RWPE1 (cell line): ENCODE measurements at regions not wholly inside any gene's neighbourhood (a gene's known extent, or its start where the extent isn't known, plus 50 kb on each side); places are given as distances from the start of the nearest gene placed in this dataset.

Experiments
- CTCF ChIA-PET: fragments of 350-600 bp; sonication (Branson Sonifier 250); formaldehyde crosslinking; extraction: SDS; loops from one replicate; lab custom pipeline; 2021; lab: Yijun Ruan, JAX
- POLR2A ChIA-PET: fragments of 400-600 bp; formaldehyde crosslinking; extraction: SDS; loops from one replicate; lab custom pipeline; 2020; ENCODE audit warnings: antibody characterized with exemption; ENCODE audit not compliant: low non-redundant PET; lab: Yijun Ruan, JAX
- DNase-seq: peaks from one replicate; pipeline ENCODE4 v3.0.0; 2012; ENCODE audit warnings: low spot score
- H3K27ac ChIP-seq: fragments of 450-650 bp; 2 replicates; pipeline ENCODE4 v1.5.1; 2017
- CTCF ChIP-seq: fragments of 450-650 bp; conservative IDR thresholded peaks from 2 replicates; pipeline ENCODE4 v1.5.1; 2017; ENCODE audit warnings: low read depth, mild to moderate bottlenecking

- ChIA-PET POLR2A (no interaction called here), CTCF (no interaction called here)
- no peak overlapping the region for H3K27ac ChIP-seq
- TF ChIP-seq CTCF, result no peak
- no peak for DNase-seq
Measured at GRCh38 chr5:161235569-161235968, 311.0 kb downstream of the GABRB2 start.

DNA sequence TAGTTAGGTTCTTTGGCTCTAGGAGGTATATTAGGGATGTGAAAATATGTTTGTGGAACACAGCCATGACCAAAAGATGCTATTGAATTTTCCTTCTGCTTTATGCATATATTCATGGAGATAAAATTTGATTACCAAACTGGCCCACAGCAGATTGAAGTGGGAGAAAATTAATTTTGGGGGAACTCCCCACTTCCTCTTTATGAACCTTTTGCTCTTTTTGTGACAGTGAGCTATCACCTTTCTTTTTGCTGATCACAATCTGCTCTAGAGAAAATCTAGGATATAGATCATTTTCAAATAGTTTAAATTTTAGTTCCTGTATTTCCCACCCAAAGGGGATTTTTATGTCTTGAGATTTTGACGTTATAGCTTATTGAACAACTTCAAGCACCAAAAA, 313.0 kb downstream of the GABRB2 start:
- no peak overlapping the region for H3K27ac ChIP-seq
- no peak for DNase-seq
- TF ChIP-seq CTCF, result no peak
- CTCF ChIA-PET, result no interaction called here
- POLR2A ChIA-PET, result no interaction called here

DNA sequence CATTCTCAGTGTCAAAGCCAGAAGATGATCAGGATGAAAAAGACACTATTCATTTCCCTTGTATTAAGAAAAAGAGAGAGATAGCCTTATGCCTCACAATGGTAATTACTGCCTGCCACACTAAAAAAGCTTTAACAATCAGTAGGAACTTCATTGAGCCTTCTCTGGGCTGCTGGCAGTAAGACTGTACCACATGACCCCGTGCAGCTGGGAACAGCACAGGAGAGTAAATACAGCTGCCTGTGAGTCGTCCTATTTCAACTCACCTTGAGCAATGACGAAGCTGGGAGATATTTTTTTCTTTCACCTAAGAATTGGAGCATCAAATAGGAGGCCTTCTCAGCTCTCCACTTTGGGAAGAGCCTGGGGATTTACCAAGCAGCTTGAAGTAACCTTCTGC, 316.3 kb downstream of the GABRB2 start:
- no peak for TF ChIP-seq CTCF
- ChIA-PET CTCF (no interaction called here), POLR2A (no interaction called here)
- no peak overlapping the region for H3K27ac ChIP-seq
- DNase-seq, result no peak

- POLR2A ChIA-PET, result no interaction called here
- TF ChIP-seq CTCF, result no peak
- no peak for DNase-seq
- CTCF ChIA-PET, result no interaction called here
- H3K27ac ChIP-seq, result no peak overlapping the region
Measured at GRCh38 chr5:161219816-161220215, 326.7 kb downstream of the GABRB2 start.

DNA sequence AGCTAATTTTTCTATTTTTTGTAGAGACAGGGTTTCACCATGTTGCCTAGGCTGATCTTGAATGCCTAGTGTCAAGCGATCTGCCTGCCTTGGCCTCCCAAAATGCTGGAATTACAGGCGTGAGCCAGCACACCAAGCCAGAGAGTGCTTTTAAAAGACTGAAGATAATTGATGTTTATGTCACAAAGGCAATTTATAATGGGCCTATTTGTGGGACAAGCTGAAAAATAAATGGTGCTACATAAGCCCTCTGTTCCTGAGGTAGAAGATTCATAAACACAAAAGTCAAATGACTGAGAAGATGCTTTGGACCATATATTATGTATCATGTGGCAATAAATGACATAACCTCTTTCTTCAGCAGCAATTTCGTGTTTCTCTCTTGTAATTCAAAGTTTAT, 329.6 kb downstream of the GABRB2 start:
- ChIA-PET CTCF (no interaction called here), POLR2A (no interaction called here)
- TF ChIP-seq CTCF, result no peak

GRCh38 chr5:161212123-161212712, 334.3 kb downstream of the GABRB2 start:
- no peak for DNase-seq
- POLR2A ChIA-PET, result no interaction called here
- H3K27ac ChIP-seq, result no peak overlapping the region
- CTCF ChIA-PET, result interaction anchor here (0.7 kb wide), 1 partner anchor 11 kb away, joined by 6 read pairs; no protein-coding TSS in a partner anchor
- TF ChIP-seq CTCF, result no peak

More for the DNA sequence above, 329.6 kb downstream of the GABRB2 start:
- no peak for DNase-seq
- no peak overlapping the region for H3K27ac ChIP-seq
